Esophagus squamous epithelium (tissue), 5 donors: ENCODE measurements at regions not wholly inside any gene's neighbourhood (a gene's known extent, or its start where the extent isn't known, plus 50 kb on each side); places are given as distances from the start of the nearest gene placed in this dataset.
"Not testable (repeated sequence)": the region's sequence is repeated elsewhere in the genome, so short reads cannot be mapped to it uniquely, and the experiment has no call there.

Experiments
- DNase-seq: peaks from one replicate; lab custom pipeline; 2025; lab: John Stamatoyannopoulos, UW
- H3K27ac ChIP-seq, 4 donors: fragments of 200-600 bp; sonication (generic); one replicate each; pipeline ENCODE4 v1.5.1; 2016 to 2019; ENCODE audit warnings: mild to moderate bottlenecking in 1 of 4
- H3K27me3 ChIP-seq, 4 donors: fragments of 200-600 bp; sonication (generic); 1 replicate in 3 of 4; 2 replicates in 1 of 4; pipeline versions ENCODE4 v1.5.1 to v1.6.0; 2017 to 2021; ENCODE audit warnings: antibody characterized with exemption in 1 of 4
- H3K36me3 ChIP-seq, 3 donors: fragments of 200-600 bp; sonication (generic); one replicate each; pipeline ENCODE4 v1.5.1; 2016 to 2019
- H3K4me1 ChIP-seq, 3 donors: fragments of 200-600 bp; sonication (generic); one replicate each; pipeline ENCODE4 v1.5.1; 2017 to 2019
- H3K4me3 ChIP-seq, 4 donors: fragments of 200-600 bp; sonication (generic); 1 replicate in 3 of 4; 2 replicates in 1 of 4; pipeline ENCODE4 v1.5.1; 2016 to 2019; ENCODE audit warnings: mild to moderate bottlenecking in 2 of 4, moderate library complexity in 1 of 4
- H3K9me3 ChIP-seq, 3 donors: fragments of 200-600 bp; sonication (generic); one replicate each; pipeline ENCODE4 v1.5.1; 2016 to 2019
- CTCF ChIP-seq, 6 experiments: fragments of 450-650 bp in 4 of 6; fragments of 200-600 bp in 2 of 6; sonication (generic) in 2 of 6; IDR thresholded peaks; one replicate each; pipeline ENCODE4 v1.5.1; 2016 to 2019; ENCODE audit warnings: antibody characterized with exemption in 6 of 6, mild to moderate bottlenecking in 4 of 6, moderate library complexity in 4 of 6
- POLR2A ChIP-seq, 4 donors: fragments of 450-650 bp; IDR thresholded peaks; one replicate each; pipeline ENCODE4 v1.6.1; 2017; ENCODE audit warnings: antibody characterized with exemption in 4 of 4, mild to moderate bottlenecking in 4 of 4, moderate library complexity in 3 of 4
- WGBS, 2 donors: methylation state at CpG; one replicate each; pipeline ENCODE4 v1.1.5; 2018; 5-methylcytosine and 5-hydroxymethylcytosine counted together
- intact Hi-C: fragments of 100-400 bp; cut with DNase I; formaldehyde crosslinking; loops from one replicate; pipeline ENCODE4 v1.15.0; 2022
- donor health status: DM: yes; HTN: yes; CAD: no.

- peaks cover 0 to 10% (median 0%) of the 10 kb centered on the region in 3 donors for H3K4me1 ChIP-seq
- intact Hi-C loops: no loop called here
- no peak overlapping the region for H3K27ac ChIP-seq
- TF ChIP-seq CTCF (IDR thresholded peaks at IDR 0.05) (no peak), POLR2A (IDR thresholded peaks at IDR 0.05) (no peak)
- H3K4me3 ChIP-seq: no peak overlapping the region
- no peaks in the 10 kb centered on the region for H3K9me3 ChIP-seq
- H3K36me3 ChIP-seq: no peaks in the 10 kb centered on the region
- no peak for DNase-seq
- WGBS, 2 donors: 78 to 86% methylated on average over 2 of the region's 2 CpGs
- no peaks in the 10 kb centered on the region for H3K27me3 ChIP-seq
These were observed 481.5 kb upstream of the ANO5 start for GRCh38 chr11:21711341-21711740.

GRCh38 chr11:21723678-21724077 lies 469.2 kb upstream of the ANO5 start:
- Histone ChIP-seq H3K27me3 (no peaks in the 10 kb centered on the region), H3K27ac (no peak overlapping the region), H3K4me3 (no peak overlapping the region), H3K4me1 (no peaks in the 10 kb centered on the region), H3K9me3 (no peaks in the 10 kb centered on the region), H3K36me3 (no peaks in the 10 kb centered on the region)
- intact Hi-C loops: no loop called here
- TF ChIP-seq CTCF (IDR thresholded peaks at IDR 0.05): no peak
- TF ChIP-seq POLR2A (IDR thresholded peaks at IDR 0.05): no peak
- DNase-seq: no peak

GRCh38 chr11:21727102-21727501 lies 465.8 kb upstream of the ANO5 start:
- no peak for DNase-seq
- H3K9me3 ChIP-seq: peaks cover 0 to 6% (median 0%) of the 10 kb centered on the region in 3 donors
- H3K27ac ChIP-seq: no peak overlapping the region
- WGBS, 2 donors: 62 to 66% methylated on average over 2 of the region's 2 CpGs
- no peaks in the 10 kb centered on the region for H3K4me1 ChIP-seq
- no peak for TF ChIP-seq CTCF (IDR thresholded peaks at IDR 0.05)
- TF ChIP-seq POLR2A (IDR thresholded peaks at IDR 0.05): no peak
- intact Hi-C loops: no loop called here
- H3K36me3 ChIP-seq: no peaks in the 10 kb centered on the region
- H3K4me3 ChIP-seq: no peak overlapping the region
- H3K27me3 ChIP-seq: no peaks in the 10 kb centered on the region

GRCh38 chr11:21736404-21736803 lies 456.5 kb upstream of the ANO5 start:
- H3K36me3 ChIP-seq: no peaks in the 10 kb centered on the region

GRCh38 chr11:21752475-21753243 lies 440.2 kb upstream of the ANO5 start:
- H3K27ac ChIP-seq, H3K36me3 ChIP-seq, H3K4me1 ChIP-seq, H3K27me3 ChIP-seq, intact Hi-C loops, DNase-seq, H3K4me3 ChIP-seq, H3K9me3 ChIP-seq: not testable (repeated sequence)
- WGBS, 2 donors: 81 to 89% methylated on average over 19 to 21 of the region's 37 CpGs

More at GRCh38 chr11:21736404-21736803, 456.5 kb upstream of the ANO5 start:
- WGBS, 2 donors: 62 to 67% methylated on average over 1 of the region's 1 CpG
- Histone ChIP-seq H3K9me3 (peaks cover 0 to 5% (median 3%) of the 10 kb centered on the region in 3 donors), H3K4me3 (no peak overlapping the region), H3K4me1 (no peaks in the 10 kb centered on the region), H3K27ac (no peak overlapping the region), H3K27me3 (no peaks in the 10 kb centered on the region)
- no peak for DNase-seq
- intact Hi-C loops: no loop called here
- no peak for TF ChIP-seq CTCF (IDR thresholded peaks at IDR 0.05)
- no peak for TF ChIP-seq POLR2A (IDR thresholded peaks at IDR 0.05)

- H3K27me3 ChIP-seq, intact Hi-C loops, H3K9me3 ChIP-seq, H3K27ac ChIP-seq, H3K36me3 ChIP-seq, DNase-seq, H3K4me3 ChIP-seq, H3K4me1 ChIP-seq: not testable (repeated sequence)
- 70 to 95% methylated on average over 1 to 2 of the region's 37 CpGs for WGBS, 2 donors
These were observed 439.6 kb upstream of the ANO5 start for GRCh38 chr11:21753244-21753767.
